ENCODE measurements at regions not wholly inside any gene's neighbourhood (a gene's known extent, or its start where the extent isn't known, plus 50 kb on each side); places are given as distances from the start of the nearest gene placed in this dataset.

GRCh38 chr12:67048371-67048770 lies 220.8 kb upstream of the CAND1 start:
- H4K20me1 ChIP-seq (replicated peaks; ENCODE audit: insufficient read depth), result no peaks in the 10 kb centered on the region
- peaks cover 2% of the 10 kb centered on the region for H3K27me3 Mint-ChIP-seq (ENCODE audit: insufficient read depth, low read depth, poor library complexity)
- peaks cover 26% of the 10 kb centered on the region for H3K4me1 Mint-ChIP-seq
- ATAC-seq (no peak), DNase-seq (ENCODE audit: low spot score) (no peak)
- H3K9me3 Mint-ChIP-seq, result no peaks in the 10 kb centered on the region; the same call in 2 of the 3 replicates
- no peaks in the 10 kb centered on the region for H3K27me3 ChIP-seq (ENCODE audit: insufficient read depth)
- peaks cover 17% of the 10 kb centered on the region for H3K4me1 ChIP-seq (ENCODE audit: insufficient read depth)
- H3K27ac ChIP-seq (ENCODE audit: low read depth), result no peak overlapping the region
- no peak for TF ChIP-seq POLR2AphosphoS5 (IDR thresholded peaks at IDR 0.05; ENCODE audit: low read depth)
- no peak for TF ChIP-seq ZNF462 (CRISPR knock-in tag; IDR thresholded peaks at IDR 0.05)
- no peak for TF ChIP-seq EZH2phosphoT487 (IDR thresholded peaks at IDR 0.05; ENCODE audit: unreplicated experiment)
- no peak for TF ChIP-seq NANOG (IDR thresholded peaks at IDR 0.05; ENCODE audit: borderline replicate concordance)
- no peak for TF ChIP-seq CTCF (conservative IDR thresholded peaks at IDR 0.05; ENCODE audit: low read depth in 2 of 2)
- TF ChIP-seq EZH2 (IDR thresholded peaks at IDR 0.05; ENCODE audit: low read depth, unreplicated experiment), result no peak
- no peak for TF ChIP-seq REST (IDR thresholded peaks at IDR 0.05; ENCODE audit: unreplicated experiment)
- TF ChIP-seq ZNF114 (CRISPR knock-in tag; IDR thresholded peaks at IDR 0.05), result no peak
- no peak for TF ChIP-seq ETS1 (IDR thresholded peaks at IDR 0.05)
- TF ChIP-seq STAT1 (IDR thresholded peaks at IDR 0.05; ENCODE audit: unreplicated experiment), result no peak
- no peak for TF ChIP-seq CREB1 (CRISPR knock-in tag; IDR thresholded peaks at IDR 0.05; ENCODE audit: low read depth)
- TF ChIP-seq JUNB (IDR thresholded peaks at IDR 0.05; ENCODE audit: unreplicated experiment), result no peak
- TF ChIP-seq ZNF331 (CRISPR knock-in tag; IDR thresholded peaks at IDR 0.05; ENCODE audit: low read depth), result no peak
- H3K4me3 Mint-ChIP-seq, result no peak overlapping the region
- no peaks in the 10 kb centered on the region for H3K36me3 ChIP-seq (ENCODE audit: insufficient read depth)
- H3F3A ChIP-seq (replicated peaks; ENCODE audit: low read depth), result no peaks in the 10 kb centered on the region
- no peaks in the 10 kb centered on the region; the same call in 2 of the 3 replicates for H3K36me3 Mint-ChIP-seq (ENCODE audit: low read depth)
- no peak overlapping the region for H2AFZ ChIP-seq
- H3K4me2 ChIP-seq, result no peak overlapping the region
- H3K4me3 ChIP-seq, result no peak overlapping the region
- H3K27ac Mint-ChIP-seq, result no peak overlapping the region
- peaks cover 6% of the 10 kb centered on the region; the same call in 1 of the 2 replicates for H3K79me2 ChIP-seq (replicated peaks; ENCODE audit: insufficient read depth)
- no peaks in the 10 kb centered on the region for H3K9me2 ChIP-seq (ENCODE audit: insufficient read depth)
